Upper lobe of right lung (tissue), 1 donor: ENCODE measurements at regions not wholly inside any gene's neighbourhood (a gene's known extent, or its start where the extent isn't known, plus 50 kb on each side); places are given as distances from the start of the nearest gene placed in this dataset.
A peak's percentile ranks its signal among the peaks of the same experiment; 100 is the strongest.

Source experiments
- ATAC-seq: fragments of 200-7000 bp; cut with Tn5 transposase; one replicate; pipeline ENCODE4 v1.9.1; 2020; ENCODE audit warnings: mild to moderate bottlenecking, moderate library complexity
- DNase-seq: peaks from one replicate; pipeline ENCODE4 v3.0.0-alpha.2; 2020
- H3K27ac ChIP-seq: fragments of 200-600 bp; one replicate; pipeline ENCODE4 v1.8.0; 2022
- H3K27me3 ChIP-seq: fragments of 200-600 bp; one replicate; pipeline ENCODE4 v1.8.0; 2022; ENCODE audit warnings: mild to moderate bottlenecking
- H3K36me3 ChIP-seq: fragments of 200-600 bp; one replicate; pipeline ENCODE4 v1.8.0; 2022
- H3K4me1 ChIP-seq: fragments of 200-600 bp; one replicate; pipeline ENCODE4 v1.8.0; 2022
- H3K4me3 ChIP-seq: fragments of 200-600 bp; one replicate; pipeline ENCODE4 v1.8.0; 2022; ENCODE audit warnings: mild to moderate bottlenecking
- H3K9me3 ChIP-seq: fragments of 200-600 bp; one replicate; pipeline ENCODE4 v1.8.0; 2022
- intact Hi-C: fragments of 100-400 bp; cut with DNase I; formaldehyde crosslinking; loops from one replicate; pipeline ENCODE4 v1.11.0; 2022
- TF ChIP-seq, protein P1 (sequence below): fragments of 200-600 bp; IDR thresholded peaks from one replicate; pipeline ENCODE4 v1.8.0; 2022; ENCODE audit warnings: antibody characterized with exemption
- donor health status: DM: no; HTN: yes; CAD: no; lungs with severe emphysema.

DNA sequence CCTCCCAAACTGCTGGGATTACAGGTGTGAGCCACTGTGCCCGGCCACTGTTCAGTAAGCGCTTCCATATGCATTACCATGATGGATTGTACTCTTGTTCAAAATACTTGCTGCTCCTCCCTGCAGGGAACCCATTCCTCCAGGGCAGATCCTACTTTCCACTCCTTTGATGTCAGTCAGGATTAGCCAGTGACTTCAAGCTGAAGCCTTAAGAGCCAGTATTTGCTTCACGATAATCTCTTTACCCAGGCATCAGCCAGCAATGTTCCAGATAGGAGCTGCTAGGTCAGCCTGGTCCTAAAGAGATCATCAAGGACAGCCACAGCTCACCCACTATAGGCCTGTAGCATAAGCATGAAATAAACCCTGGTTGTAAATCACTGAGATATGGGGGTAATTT lies 96.5 kb upstream of the UBE2E2 start:
- TF ChIP-seq, protein P1, sequence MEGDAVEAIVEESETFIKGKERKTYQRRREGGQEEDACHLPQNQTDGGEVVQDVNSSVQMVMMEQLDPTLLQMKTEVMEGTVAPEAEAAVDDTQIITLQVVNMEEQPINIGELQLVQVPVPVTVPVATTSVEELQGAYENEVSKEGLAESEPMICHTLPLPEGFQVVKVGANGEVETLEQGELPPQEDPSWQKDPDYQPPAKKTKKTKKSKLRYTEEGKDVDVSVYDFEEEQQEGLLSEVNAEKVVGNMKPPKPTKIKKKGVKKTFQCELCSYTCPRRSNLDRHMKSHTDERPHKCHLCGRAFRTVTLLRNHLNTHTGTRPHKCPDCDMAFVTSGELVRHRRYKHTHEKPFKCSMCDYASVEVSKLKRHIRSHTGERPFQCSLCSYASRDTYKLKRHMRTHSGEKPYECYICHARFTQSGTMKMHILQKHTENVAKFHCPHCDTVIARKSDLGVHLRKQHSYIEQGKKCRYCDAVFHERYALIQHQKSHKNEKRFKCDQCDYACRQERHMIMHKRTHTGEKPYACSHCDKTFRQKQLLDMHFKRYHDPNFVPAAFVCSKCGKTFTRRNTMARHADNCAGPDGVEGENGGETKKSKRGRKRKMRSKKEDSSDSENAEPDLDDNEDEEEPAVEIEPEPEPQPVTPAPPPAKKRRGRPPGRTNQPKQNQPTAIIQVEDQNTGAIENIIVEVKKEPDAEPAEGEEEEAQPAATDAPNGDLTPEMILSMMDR: no peak
- no peak for ATAC-seq
- intact Hi-C loops: no loop called here

DNA sequence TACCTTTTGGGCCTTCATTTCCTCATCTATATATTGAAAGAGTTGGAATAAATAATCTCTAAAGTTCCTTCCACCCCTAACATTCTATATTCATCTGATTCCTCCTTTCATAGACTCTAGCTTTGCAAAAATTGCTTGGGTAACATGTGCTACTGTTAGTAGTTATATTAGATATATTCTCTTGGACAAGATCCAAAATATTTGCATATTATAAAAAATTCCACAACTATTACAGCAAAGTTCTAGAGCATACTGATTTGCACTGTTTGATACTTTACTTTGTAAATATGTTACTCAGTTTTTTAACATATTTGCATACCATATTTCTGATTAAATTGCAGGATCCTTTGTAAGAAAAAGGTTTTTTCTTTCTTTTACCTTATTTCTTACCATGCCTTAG lies 95.9 kb upstream of the UBE2E2 start:
- no peak overlapping the region for H3K4me3 ChIP-seq
- H3K9me3 ChIP-seq: no peaks in the 10 kb centered on the region
- TF ChIP-seq, protein P1: no peak
- no peaks in the 10 kb centered on the region for H3K4me1 ChIP-seq
- no peak for ATAC-seq
- intact Hi-C loops: no loop called here
- H3K27me3 ChIP-seq: no peaks in the 10 kb centered on the region
- no peak for DNase-seq
- H3K36me3 ChIP-seq: no peaks in the 10 kb centered on the region
- H3K27ac ChIP-seq: no peak overlapping the region

More for the DNA sequence above, 96.5 kb upstream of the UBE2E2 start:
- no peaks in the 10 kb centered on the region for H3K36me3 ChIP-seq
- H3K4me3 ChIP-seq: no peak overlapping the region
- no peak for DNase-seq
- no peak overlapping the region for H3K27ac ChIP-seq
- H3K9me3 ChIP-seq: no peaks in the 10 kb centered on the region
- H3K27me3 ChIP-seq: no peaks in the 10 kb centered on the region
- H3K4me1 ChIP-seq: no peaks in the 10 kb centered on the region

DNA sequence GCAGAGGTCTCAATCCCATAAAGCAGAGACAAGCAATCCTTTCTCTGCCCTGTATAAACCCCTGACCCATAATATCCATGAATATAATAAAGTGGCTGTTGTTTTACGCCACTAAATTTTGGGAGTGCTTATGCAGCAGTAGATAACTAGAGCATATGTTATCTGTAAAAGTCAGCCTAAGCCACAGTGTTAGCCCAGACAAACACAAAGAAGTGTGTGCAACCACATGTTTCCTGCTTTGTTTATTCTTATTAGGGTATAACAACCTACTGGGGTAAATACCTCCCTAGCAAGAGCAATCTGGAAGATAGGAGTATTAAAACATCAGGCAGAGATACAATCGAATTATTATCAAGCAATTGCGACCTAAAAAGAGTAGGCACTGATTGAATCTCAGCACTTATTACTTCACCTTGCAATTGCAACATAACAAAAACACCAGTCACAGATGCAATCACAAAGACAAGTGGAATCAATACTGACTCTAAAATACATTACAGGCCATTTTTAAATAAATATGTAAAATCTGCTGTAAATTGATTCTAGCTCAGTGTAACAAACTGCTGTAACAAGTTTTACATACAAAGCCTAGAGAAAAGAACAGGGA lies 94.6 kb upstream of the UBE2E2 start:
- Histone ChIP-seq H3K4me1 (peaks cover 3% of the 10 kb centered on the region), H3K27me3 (no peaks in the 10 kb centered on the region), H3K36me3 (no peaks in the 10 kb centered on the region), H3K9me3 (no peaks in the 10 kb centered on the region), H3K4me3 (no peak overlapping the region), H3K27ac (no peak overlapping the region)
- TF ChIP-seq, protein P1: no peak
- ATAC-seq (no peak), DNase-seq (no peak)
- intact Hi-C loops: no loop called here

DNA sequence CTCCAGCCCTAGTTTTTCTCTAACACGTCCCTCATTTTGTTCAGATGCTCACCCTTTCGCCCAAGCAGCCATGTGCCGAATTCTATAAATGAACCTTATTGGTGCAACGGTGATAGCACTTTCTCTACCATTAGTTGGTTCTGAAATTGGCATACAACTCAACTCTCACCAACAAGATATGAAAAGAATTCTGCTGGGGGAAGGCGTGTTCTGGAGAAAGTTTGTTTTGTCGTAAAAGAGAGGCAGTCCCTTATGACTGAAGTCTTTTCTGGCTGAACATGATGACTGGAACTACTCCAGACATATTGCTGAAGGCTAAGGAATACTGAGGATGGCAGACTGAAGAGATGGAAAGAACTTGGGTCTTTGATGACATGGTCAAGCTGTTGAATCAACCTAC lies 91.8 kb upstream of the UBE2E2 start:
- DNase-seq (no peak), ATAC-seq (peak; percentile 21)
- Histone ChIP-seq H3K9me3 (no peaks in the 10 kb centered on the region), H3K4me3 (no peak overlapping the region), H3K27ac (no peak overlapping the region), H3K4me1 (peaks cover 24% of the 10 kb centered on the region), H3K36me3 (no peaks in the 10 kb centered on the region), H3K27me3 (no peaks in the 10 kb centered on the region)
- TF ChIP-seq, protein P1: no peak
- intact Hi-C loops: no loop called here

DNA sequence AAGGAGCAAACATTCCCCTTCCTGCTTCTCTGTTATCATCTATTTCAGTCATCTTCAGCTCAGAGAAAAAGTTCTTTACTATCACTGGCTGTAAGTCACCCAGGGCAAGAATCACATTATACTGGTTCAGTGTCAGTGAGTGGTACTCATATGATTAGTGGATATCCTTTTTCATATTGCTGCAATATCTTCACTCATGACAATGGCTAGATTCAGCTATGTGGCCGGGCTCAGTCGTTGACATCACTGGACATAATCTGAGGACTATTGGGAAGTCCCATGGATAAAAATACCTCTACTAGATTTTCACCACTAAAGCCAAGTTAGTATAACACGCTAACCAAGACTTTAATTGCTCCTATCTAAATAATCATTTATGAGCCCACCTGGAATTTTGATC lies 91.3 kb upstream of the UBE2E2 start:
- DNase-seq (no peak), ATAC-seq (no peak)
- Histone ChIP-seq H3K27ac (no peak overlapping the region), H3K27me3 (no peaks in the 10 kb centered on the region), H3K9me3 (no peaks in the 10 kb centered on the region), H3K4me1 (peaks cover 29% of the 10 kb centered on the region), H3K36me3 (no peaks in the 10 kb centered on the region), H3K4me3 (no peak overlapping the region)
- intact Hi-C loops: no loop called here
- TF ChIP-seq, protein P1: no peak

DNA sequence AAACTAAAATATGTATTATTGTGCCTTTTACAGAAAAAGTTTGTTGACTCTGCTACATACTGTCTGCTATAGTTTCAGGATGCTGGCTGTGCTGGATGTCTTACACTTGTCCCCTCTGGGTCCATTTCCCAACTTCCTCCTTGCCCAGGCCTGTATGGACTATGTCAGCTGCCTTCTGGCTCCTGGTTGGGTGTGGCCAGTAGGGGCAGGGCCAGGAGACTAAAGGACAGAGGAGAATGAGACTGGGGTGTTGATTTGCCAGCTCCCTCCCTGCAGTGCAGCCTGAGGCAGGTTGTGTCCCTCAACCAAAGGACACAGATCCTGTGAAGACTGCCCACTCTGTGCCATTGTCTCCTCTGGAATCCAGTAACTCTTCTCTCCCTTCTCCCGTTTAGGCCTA lies 90.6 kb upstream of the UBE2E2 start:
- no peaks in the 10 kb centered on the region for H3K36me3 ChIP-seq
- ATAC-seq (peak; percentile 92), DNase-seq (peak; percentile 66)
- TF ChIP-seq, protein P1: no peak
- H3K9me3 ChIP-seq: no peaks in the 10 kb centered on the region
- H3K4me1 ChIP-seq: peaks cover 29% of the 10 kb centered on the region
- intact Hi-C loops: no loop called here
- H3K4me3 ChIP-seq: no peak overlapping the region
- H3K27ac ChIP-seq: no peak overlapping the region
- H3K27me3 ChIP-seq: no peaks in the 10 kb centered on the region
